Nephron (organoid): ENCODE measurements at regions not wholly inside any gene's neighbourhood (a gene's known extent, or its start where the extent isn't known, plus 50 kb on each side); places are given as distances from the start of the nearest gene placed in this dataset.

Source experiments
- H3K27ac Mint-ChIP-seq, 3 experiments: 2 replicates each; pipeline ENCODE4 v1.8.0; 2020; ENCODE audit warnings: mixed read lengths in 3 of 3, mild to moderate bottlenecking in 2 of 3, moderate library complexity in 1 of 3
- H3K27me3 Mint-ChIP-seq: 2 replicates; pipeline ENCODE4 v1.8.0; 2021; ENCODE audit warnings: low read depth, mild to moderate bottlenecking, moderate library complexity, mixed read lengths
- H3K36me3 Mint-ChIP-seq: 2 replicates; pipeline ENCODE4 v1.8.0; 2020; ENCODE audit warnings: low read depth, mixed read lengths
- H3K4me1 Mint-ChIP-seq: 2 replicates; pipeline ENCODE4 v1.8.0; 2020; ENCODE audit warnings: mixed read lengths
- H3K4me3 Mint-ChIP-seq, 3 experiments: 2 replicates each; pipeline ENCODE4 v1.8.0; 2020; ENCODE audit warnings: mild to moderate bottlenecking in 3 of 3, mixed read lengths in 3 of 3, moderate library complexity in 2 of 3
- H3K9me3 Mint-ChIP-seq: 2 replicates; pipeline ENCODE4 v1.8.0; 2020; ENCODE audit warnings: mixed read lengths
- CTCF ChIP-seq, 3 experiments: fragments of 200-600 bp; sonication (generic); IDR thresholded peaks; one replicate each; pipeline ENCODE4 v1.5.0; 2021; ENCODE audit warnings: antibody characterized with exemption in 3 of 3; ENCODE audit not compliant: unreplicated experiment in 3 of 3

- TF ChIP-seq CTCF (IDR thresholded peaks at IDR 0.05; ENCODE audit: unreplicated experiment in 3 of 3): no peak
- Mint-ChIP-seq H3K27me3 (no peaks in the 10 kb centered on the region), H3K36me3 (no peaks in the 10 kb centered on the region), H3K27ac (no peak overlapping the region), H3K4me3 (no peak overlapping the region), H3K9me3 (no peaks in the 10 kb centered on the region), H3K4me1 (peaks cover 35% of the 10 kb centered on the region)
Observed at GRCh38 chr2:180927030-180927686, 53.2 kb upstream of the UBE2E3 start.

- Mint-ChIP-seq H3K27me3 (no peaks in the 10 kb centered on the region), H3K9me3 (no peaks in the 10 kb centered on the region), H3K4me1 (peaks cover 39% of the 10 kb centered on the region), H3K4me3 (no peak overlapping the region), H3K27ac (peak overlapping the region; percentile 3 to 37 (median 9)), H3K36me3 (no peaks in the 10 kb centered on the region)
- no peak for TF ChIP-seq CTCF (IDR thresholded peaks at IDR 0.05; ENCODE audit: unreplicated experiment in 3 of 3)
Observed at GRCh38 chr2:180925700-180926099, 54.7 kb upstream of the UBE2E3 start.

DNA sequence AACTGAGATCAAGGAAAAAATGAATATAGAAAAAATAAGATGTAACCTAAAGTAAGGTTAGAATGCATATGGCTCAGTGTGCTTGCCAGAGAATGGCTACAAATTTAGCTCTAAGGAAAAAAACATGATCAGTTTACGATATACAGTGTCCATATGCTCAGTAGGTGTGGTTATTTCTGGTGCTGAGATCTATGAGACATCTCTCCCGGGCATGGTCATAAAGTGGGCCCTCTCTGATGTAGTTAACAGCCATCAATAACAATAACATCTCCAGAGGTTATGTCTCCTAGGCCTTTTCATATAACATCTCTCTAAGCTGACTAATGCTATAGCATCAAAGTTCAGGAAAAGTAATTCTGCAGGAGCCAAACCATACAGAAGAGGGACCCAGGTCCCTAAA is 56.3 kb upstream of the UBE2E3 start:
- H3K4me3 Mint-ChIP-seq: no peak overlapping the region

DNA sequence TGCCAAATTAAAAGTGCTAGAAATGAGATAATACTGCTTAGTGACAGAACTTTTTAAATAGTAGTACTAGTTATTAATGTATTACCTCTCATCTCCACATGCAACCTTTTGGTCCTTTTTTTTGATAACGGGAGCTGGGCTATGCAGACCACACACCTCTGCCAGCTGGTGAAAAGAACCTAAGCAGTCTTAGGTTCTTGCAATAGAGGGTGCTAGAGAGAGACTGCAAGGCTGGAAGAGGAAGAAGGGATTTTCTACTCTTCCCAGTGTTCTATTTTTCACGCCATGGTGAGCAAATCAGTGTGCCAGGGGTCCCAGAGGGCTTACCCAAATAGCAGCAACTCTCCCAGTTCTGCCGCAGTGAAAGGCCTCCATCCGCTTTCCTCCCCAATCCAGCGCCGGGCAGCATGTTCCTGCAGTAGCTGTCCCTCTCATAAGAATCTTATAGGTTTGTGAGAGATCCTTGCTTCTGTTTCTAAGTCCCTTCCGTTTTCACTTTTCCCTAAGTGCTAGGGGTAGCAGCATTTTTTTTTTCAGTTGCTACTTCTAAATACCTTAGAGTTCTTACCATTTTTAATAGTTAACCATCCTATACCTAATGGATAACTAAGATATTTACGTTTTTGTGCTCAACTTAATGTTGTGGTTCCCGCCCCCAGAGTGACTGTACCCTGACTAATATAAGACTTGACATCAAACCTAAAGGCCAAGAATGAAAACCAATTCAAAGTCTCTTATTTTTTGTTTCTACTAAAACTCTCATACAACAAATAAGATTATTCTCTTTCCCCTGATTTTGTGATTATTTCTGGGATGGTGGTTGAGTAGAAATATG is 69.4 kb upstream of the UBE2E3 start:
- no peaks in the 10 kb centered on the region for H3K27me3 Mint-ChIP-seq

More for the DNA sequence above, 56.3 kb upstream of the UBE2E3 start:
- Mint-ChIP-seq H3K9me3 (no peaks in the 10 kb centered on the region), H3K4me1 (peaks cover 39% of the 10 kb centered on the region), H3K27me3 (no peaks in the 10 kb centered on the region), H3K27ac (no peak overlapping the region), H3K36me3 (no peaks in the 10 kb centered on the region)
- no peak for TF ChIP-seq CTCF (IDR thresholded peaks at IDR 0.05; ENCODE audit: unreplicated experiment in 3 of 3)

GRCh38 chr2:180907731-180908130 is 72.7 kb upstream of the UBE2E3 start:
- Mint-ChIP-seq H3K27me3 (no peaks in the 10 kb centered on the region), H3K9me3 (no peaks in the 10 kb centered on the region), H3K36me3 (no peaks in the 10 kb centered on the region), H3K4me3 (no peak overlapping the region), H3K27ac (peak overlapping the region; percentile 21 to 79 (median 72)), H3K4me1 (peaks cover 44% of the 10 kb centered on the region)
- no peak for TF ChIP-seq CTCF (IDR thresholded peaks at IDR 0.05; ENCODE audit: unreplicated experiment in 3 of 3)

More for the DNA sequence above, 69.4 kb upstream of the UBE2E3 start:
- Mint-ChIP-seq H3K9me3 (no peaks in the 10 kb centered on the region), H3K36me3 (no peaks in the 10 kb centered on the region), H3K4me1 (peaks cover 18% of the 10 kb centered on the region), H3K4me3 (no peak overlapping the region), H3K27ac (no peak overlapping the region)
- TF ChIP-seq CTCF (IDR thresholded peaks at IDR 0.05; ENCODE audit: unreplicated experiment in 3 of 3): no peak
